CD4-positive, alpha-beta T cell (primary cell): ENCODE measurements at regions not wholly inside any gene's neighbourhood (a gene's known extent, or its start where the extent isn't known, plus 50 kb on each side); places are given as distances from the start of the nearest gene placed in this dataset.

Experiments
- ATAC-seq: fragments of 200-7000 bp; cut with Tn5 transposase; one replicate; pipeline ENCODE4 v1.10.0; 2022; ENCODE audit warnings: mild to moderate bottlenecking; ENCODE audit not compliant: poor library complexity
- CTCF ChIA-PET: fragments of 350-600 bp; sonication (Branson Sonifier 250); formaldehyde crosslinking; loops from one replicate; lab custom pipeline; 2021; ENCODE audit warnings: antibody characterized with exemption, inconsistent platforms; lab: Charles Lee
- POLR2A ChIA-PET: fragments of 350-600 bp; sonication (Branson Sonifier 250); formaldehyde crosslinking; loops from one replicate; lab custom pipeline; 2021; ENCODE audit warnings: antibody characterized with exemption, inconsistent platforms; lab: Charles Lee
- DNase-seq, 14 experiments: peaks; one replicate each; pipeline ENCODE4 v3.0.0-alpha.2; 2013 to 2020; ENCODE audit warnings: mixed read lengths in 2 of 14
- H3K27ac ChIP-seq, 2 donors: one replicate each; pipeline versions ENCODE4 v1.5.1 to v1.7.0; 2013; ENCODE audit warnings: low read length in 2 of 2, low read depth in 1 of 2, mild to moderate bottlenecking in 1 of 2
- H3K27me3 ChIP-seq, 2 experiments: 1 replicate in 1 of 2; 2 replicates in 1 of 2; pipeline versions ENCODE4 v1.6.1 to v1.7.0; 2013; ENCODE audit warnings: low read length in 2 of 2, control low read depth in 1 of 2, mild to moderate bottlenecking in 1 of 2, moderate library complexity in 1 of 2; ENCODE audit not compliant: insufficient read depth in 2 of 2, control insufficient read depth in 1 of 2
- H3K36me3 ChIP-seq: one replicate; pipeline ENCODE4 v1.6.1; 2013; ENCODE audit warnings: low read length, control low read depth; ENCODE audit not compliant: insufficient read depth
- H3K4me1 ChIP-seq: one replicate; pipeline ENCODE4 v1.6.1; 2013; ENCODE audit warnings: low read length, control low read depth; ENCODE audit not compliant: insufficient read depth
- H3K4me3 ChIP-seq: one replicate; pipeline ENCODE4 v1.5.1; 2013; ENCODE audit warnings: mild to moderate bottlenecking, low read length, moderate library complexity
- H3K9me3 ChIP-seq, 2 experiments: 1 replicate in 1 of 2; 2 replicates in 1 of 2; pipeline versions ENCODE4 v1.6.1 to v1.7.0; 2013; ENCODE audit warnings: low read length in 2 of 2, mild to moderate bottlenecking in 2 of 2, control low read depth in 1 of 2, moderate library complexity in 1 of 2; ENCODE audit not compliant: control insufficient read depth in 1 of 2, insufficient read depth in 1 of 2
- H3K27ac Mint-ChIP-seq: one replicate; pipeline ENCODE4 v1.8.0; 2020; ENCODE audit warnings: mixed read lengths
- H3K27me3 Mint-ChIP-seq: one replicate; pipeline ENCODE4 v1.8.0; 2021; ENCODE audit warnings: mixed read lengths
- H3K36me3 Mint-ChIP-seq: one replicate; pipeline ENCODE4 v1.8.0; 2021; ENCODE audit warnings: low read depth, mixed read lengths
- H3K4me1 Mint-ChIP-seq: one replicate; pipeline ENCODE4 v1.8.0; 2021; ENCODE audit warnings: low read depth, mixed read lengths
- H3K4me3 Mint-ChIP-seq: one replicate; pipeline ENCODE4 v1.8.0; 2020; ENCODE audit warnings: mild to moderate bottlenecking, mixed read lengths
- H3K9me3 Mint-ChIP-seq: one replicate; pipeline ENCODE4 v1.8.0; 2020; ENCODE audit warnings: mixed read lengths
- intact Hi-C, 2 experiments: fragments of 100-400 bp; cut with DNase I in 1 of 2; cut with micrococcal nuclease in 1 of 2; formaldehyde crosslinking; loops; one replicate each; pipeline versions ENCODE4 v1.15.1 to v1.9.0; 2023 to 2025; cut with DNase I, micrococcal nuclease
- TF ChIP-seq, protein P1 (sequence below): fragments of 200-600 bp; IDR thresholded peaks from one replicate; pipeline ENCODE4 v1.8.0; 2022; ENCODE audit warnings: antibody characterized with exemption, mild to moderate bottlenecking

- Histone ChIP-seq H3K4me3 (no peak overlapping the region), H3K9me3 (no peaks in the 10 kb centered on the region), H3K4me1 (peaks cover 6% of the 10 kb centered on the region), H3K27me3 (no peaks in the 10 kb centered on the region), H3K27ac (no peak overlapping the region), H3K36me3 (no peaks in the 10 kb centered on the region)
- Mint-ChIP-seq H3K27me3 (no peaks in the 10 kb centered on the region), H3K4me1 (peaks cover 15% of the 10 kb centered on the region), H3K9me3 (no peaks in the 10 kb centered on the region), H3K36me3 (no peaks in the 10 kb centered on the region), H3K27ac (no peak overlapping the region), H3K4me3 (no peak overlapping the region)
- intact Hi-C loops, result loop anchor here in 1 of 2 experiments (5.0 kb wide), 1 partner anchor 76 kb away; the partner anchor contains the start of gene ADO
- ATAC-seq (no peak), DNase-seq (no peak)
- ChIA-PET POLR2A (no interaction called here), CTCF (no interaction called here)
- TF ChIP-seq, protein P1, sequence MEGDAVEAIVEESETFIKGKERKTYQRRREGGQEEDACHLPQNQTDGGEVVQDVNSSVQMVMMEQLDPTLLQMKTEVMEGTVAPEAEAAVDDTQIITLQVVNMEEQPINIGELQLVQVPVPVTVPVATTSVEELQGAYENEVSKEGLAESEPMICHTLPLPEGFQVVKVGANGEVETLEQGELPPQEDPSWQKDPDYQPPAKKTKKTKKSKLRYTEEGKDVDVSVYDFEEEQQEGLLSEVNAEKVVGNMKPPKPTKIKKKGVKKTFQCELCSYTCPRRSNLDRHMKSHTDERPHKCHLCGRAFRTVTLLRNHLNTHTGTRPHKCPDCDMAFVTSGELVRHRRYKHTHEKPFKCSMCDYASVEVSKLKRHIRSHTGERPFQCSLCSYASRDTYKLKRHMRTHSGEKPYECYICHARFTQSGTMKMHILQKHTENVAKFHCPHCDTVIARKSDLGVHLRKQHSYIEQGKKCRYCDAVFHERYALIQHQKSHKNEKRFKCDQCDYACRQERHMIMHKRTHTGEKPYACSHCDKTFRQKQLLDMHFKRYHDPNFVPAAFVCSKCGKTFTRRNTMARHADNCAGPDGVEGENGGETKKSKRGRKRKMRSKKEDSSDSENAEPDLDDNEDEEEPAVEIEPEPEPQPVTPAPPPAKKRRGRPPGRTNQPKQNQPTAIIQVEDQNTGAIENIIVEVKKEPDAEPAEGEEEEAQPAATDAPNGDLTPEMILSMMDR, result no peak
Measured at GRCh38 chr10:62726638-62727037, 77.9 kb upstream of the ADO start.

DNA sequence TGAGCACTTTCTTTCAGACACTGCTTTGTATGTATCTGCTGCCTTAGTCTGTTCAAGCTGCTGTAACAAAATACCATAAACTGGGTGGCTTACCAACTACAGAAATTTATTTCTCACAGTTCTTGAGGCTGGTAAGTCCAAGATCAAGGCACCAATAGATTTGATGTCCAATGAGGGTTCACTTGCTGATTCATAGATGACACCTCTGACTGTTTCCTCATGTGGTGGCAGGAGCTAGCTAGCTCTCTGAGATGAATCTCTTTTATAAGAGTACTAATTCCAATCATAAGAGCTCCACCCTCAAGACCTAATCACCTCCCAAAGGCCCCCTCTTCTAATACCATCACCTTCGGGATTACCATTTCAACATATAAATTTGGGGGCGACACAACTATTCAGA lies 76.6 kb upstream of the ADO start:
- no peaks in the 10 kb centered on the region for H3K9me3 ChIP-seq
- no peaks in the 10 kb centered on the region for H3K9me3 Mint-ChIP-seq
- peaks cover 16% of the 10 kb centered on the region for H3K4me1 Mint-ChIP-seq
- no peak overlapping the region for H3K4me3 Mint-ChIP-seq
- H3K36me3 ChIP-seq, result no peaks in the 10 kb centered on the region
- H3K4me1 ChIP-seq, result peaks cover 13% of the 10 kb centered on the region
- H3K36me3 Mint-ChIP-seq, result no peaks in the 10 kb centered on the region
- H3K27ac Mint-ChIP-seq, result no peak overlapping the region
- no peaks in the 10 kb centered on the region for H3K27me3 ChIP-seq
- TF ChIP-seq, protein P1, result no peak
- peak in 1 of 14 experiments; percentile 33 for DNase-seq
- POLR2A ChIA-PET, result no interaction called here
- H3K27ac ChIP-seq, result no peak overlapping the region
- CTCF ChIA-PET, result interaction anchor here (1.4 kb wide), 1 partner anchor 90 kb away, joined by 7 read pairs; no protein-coding TSS in a partner anchor
- intact Hi-C loops, result loop anchor here in 1 of 2 experiments (5.0 kb wide), 1 partner anchor 74 kb away; the partner anchor contains the start of gene ADO
- H3K4me3 ChIP-seq, result no peak overlapping the region
- ATAC-seq, result no peak
- H3K27me3 Mint-ChIP-seq, result no peaks in the 10 kb centered on the region

GRCh38 chr10:62728479-62728878 lies 76.0 kb upstream of the ADO start:
- H3K27me3 ChIP-seq, result no peaks in the 10 kb centered on the region
- H3K9me3 ChIP-seq, result no peaks in the 10 kb centered on the region
- Mint-ChIP-seq H3K27me3 (no peaks in the 10 kb centered on the region), H3K4me3 (no peak overlapping the region), H3K36me3 (no peaks in the 10 kb centered on the region), H3K4me1 (peaks cover 16% of the 10 kb centered on the region), H3K9me3 (no peaks in the 10 kb centered on the region), H3K27ac (no peak overlapping the region)
- H3K36me3 ChIP-seq, result no peaks in the 10 kb centered on the region
- ATAC-seq (no peak), DNase-seq (peak in 5 of 14 experiments; percentile 1 to 55 (median 39))
- ChIA-PET POLR2A (interaction anchor here (0.7 kb wide), 1 partner anchor 91 kb away, joined by 3 read pairs; no protein-coding TSS in a partner anchor), CTCF (interaction anchor here (1.4 kb wide), 1 partner anchor 90 kb away, joined by 7 read pairs; no protein-coding TSS in a partner anchor)
- intact Hi-C loops, result loop anchor here in 1 of 2 experiments (5.0 kb wide), 1 partner anchor 74 kb away; the partner anchor contains the start of gene ADO
- H3K27ac ChIP-seq, result no peak overlapping the region
- peaks cover 19% of the 10 kb centered on the region for H3K4me1 ChIP-seq
- TF ChIP-seq, protein P1, result no peak
- no peak overlapping the region for H3K4me3 ChIP-seq
